ENCODE measurements at regions not wholly inside any gene's neighbourhood (a gene's known extent, or its start where the extent isn't known, plus 50 kb on each side); places are given as distances from the start of the nearest gene placed in this dataset.
A peak's percentile ranks its signal among the peaks of the same experiment; 100 is the strongest.

DNA sequence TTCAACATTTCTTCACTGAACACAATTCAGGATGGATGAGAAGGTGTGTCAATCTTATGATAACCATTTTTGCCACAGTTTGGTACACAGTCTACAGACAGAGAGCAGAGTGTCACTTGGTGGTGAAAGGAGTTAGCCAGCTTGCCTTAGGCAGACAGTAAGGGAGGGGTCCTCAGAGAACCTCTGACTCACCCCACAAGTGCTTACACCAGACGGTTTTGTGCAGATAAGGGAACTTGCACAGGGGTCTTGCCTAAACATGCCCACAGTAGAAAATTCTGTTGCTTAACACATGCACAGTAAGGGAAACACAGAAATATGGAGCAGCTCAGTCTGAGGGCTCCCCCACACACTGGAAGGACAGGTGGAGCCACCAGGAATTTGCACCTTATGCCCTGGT, 204.5 kb upstream of the CDH8 start:
- intact Hi-C loops (cut with DNase I) = no loop called here
- no peak for DNase-seq

DNA sequence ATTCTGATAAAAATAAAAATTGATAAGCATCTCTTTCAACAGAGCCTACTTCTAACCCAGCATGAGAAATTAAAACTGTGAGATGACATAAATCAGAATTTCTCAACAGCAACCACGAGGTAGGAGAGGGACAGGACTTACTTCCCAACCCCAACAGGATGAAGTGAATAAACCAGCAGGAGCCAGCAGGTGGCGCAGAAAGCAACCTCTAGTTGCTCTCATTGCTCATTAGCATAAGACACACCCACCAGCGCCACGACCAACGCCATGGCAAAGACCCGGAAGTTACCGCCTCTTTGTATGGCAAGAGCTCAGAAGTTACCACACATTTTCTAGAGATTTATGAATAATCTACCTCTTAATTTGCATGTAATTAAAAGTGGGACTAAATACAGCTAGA, 189.4 kb upstream of the CDH8 start:
- intact Hi-C loops (cut with DNase I) = no loop called here

DNA sequence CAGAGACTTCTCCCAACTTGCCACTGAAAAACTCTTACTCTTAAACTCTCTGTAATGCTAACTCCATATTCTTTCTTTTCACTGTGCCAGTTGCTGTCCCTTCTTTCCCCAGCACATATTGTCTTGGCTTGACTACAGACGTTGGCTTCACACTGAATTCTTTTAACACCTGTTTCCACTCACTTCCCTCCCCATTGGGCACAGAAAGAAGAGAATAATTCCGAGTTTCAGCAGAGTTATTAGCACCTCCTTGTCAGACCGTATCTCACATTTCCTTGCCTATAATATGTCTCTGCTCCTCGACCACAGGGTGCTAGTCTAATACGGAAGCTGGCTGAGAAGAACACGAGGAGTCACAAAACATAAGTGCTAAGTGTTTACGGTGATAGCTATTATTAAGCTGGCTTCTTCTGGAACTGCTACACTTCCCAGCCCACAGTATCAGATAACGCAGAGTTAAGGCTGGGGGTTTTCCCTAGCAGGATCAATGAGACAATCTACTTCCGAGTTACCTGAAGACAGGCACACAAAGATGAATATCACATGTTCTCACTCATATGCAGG, 188.5 kb upstream of the CDH8 start:
- intact Hi-C loops (cut with DNase I) = no loop called here
- no peak for DNase-seq

More for the DNA sequence above, 189.4 kb upstream of the CDH8 start:
- peak in 9 of 10 donors; percentile 15 to 94 (median 69) for DNase-seq

DNA sequence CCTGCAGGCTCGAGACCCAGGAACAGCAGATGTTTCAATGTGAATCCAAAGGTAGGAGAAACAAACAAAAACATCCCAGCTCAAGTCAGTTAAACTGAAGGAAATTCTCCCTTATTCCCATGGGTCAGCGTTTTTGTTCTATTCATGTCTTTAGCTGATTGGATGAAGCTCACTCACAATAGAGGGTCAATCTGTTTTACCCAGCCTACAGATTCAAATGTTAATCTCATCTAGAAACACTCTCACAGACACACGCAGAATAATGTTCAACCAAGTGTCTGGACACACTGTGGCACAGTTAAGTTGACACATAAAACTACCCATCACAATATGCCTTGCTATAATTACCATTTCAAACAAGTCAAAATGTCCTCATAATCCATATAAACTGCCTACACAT, 180.6 kb upstream of the CDH8 start:
- no peak for DNase-seq
- intact Hi-C loops (cut with DNase I) = no loop called here

DNA sequence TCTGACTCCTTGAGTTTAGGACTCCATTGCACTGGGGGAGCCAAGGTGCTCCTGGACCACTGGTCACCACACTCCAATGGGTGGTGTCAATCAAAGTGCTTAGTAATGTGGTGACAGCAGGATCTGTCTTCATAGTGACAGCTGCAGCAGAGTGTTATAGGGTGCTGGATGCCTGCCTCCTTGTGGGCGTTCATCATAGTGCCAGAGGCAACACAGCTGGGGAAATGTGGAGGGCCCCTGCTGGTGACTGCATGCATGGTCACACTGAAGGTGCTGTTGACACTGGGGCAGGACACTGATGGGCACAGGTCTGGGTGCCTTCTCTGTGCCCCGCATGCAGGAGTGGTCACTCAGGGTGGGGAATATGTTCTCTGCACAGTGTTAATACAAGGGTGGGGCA, 177.5 kb upstream of the CDH8 start:
- DNase-seq = peak in 1 of 10 donors; percentile 55
- intact Hi-C loops (cut with DNase I) = no loop called here

DNA sequence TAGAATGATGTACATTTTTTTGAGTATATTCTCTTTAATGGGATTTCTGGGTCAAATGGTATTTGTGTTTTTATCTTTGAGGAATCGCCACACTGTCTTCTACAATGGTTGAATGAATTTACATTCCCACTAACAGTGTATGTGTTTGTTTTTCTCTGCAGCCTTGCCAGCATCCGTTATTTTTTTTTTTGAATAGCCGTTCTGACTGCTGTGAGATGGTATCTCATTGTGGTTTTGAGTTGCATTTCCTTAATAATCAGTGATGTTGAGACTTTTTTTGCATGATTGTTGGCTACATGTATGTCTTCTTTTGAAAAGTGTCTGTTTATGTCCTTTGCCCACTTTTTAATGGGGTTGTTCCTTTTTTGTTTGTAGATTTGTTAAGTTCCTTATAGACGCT, 172.7 kb upstream of the CDH8 start:
- intact Hi-C loops (cut with DNase I) = no loop called here
- DNase-seq = no peak

DNA sequence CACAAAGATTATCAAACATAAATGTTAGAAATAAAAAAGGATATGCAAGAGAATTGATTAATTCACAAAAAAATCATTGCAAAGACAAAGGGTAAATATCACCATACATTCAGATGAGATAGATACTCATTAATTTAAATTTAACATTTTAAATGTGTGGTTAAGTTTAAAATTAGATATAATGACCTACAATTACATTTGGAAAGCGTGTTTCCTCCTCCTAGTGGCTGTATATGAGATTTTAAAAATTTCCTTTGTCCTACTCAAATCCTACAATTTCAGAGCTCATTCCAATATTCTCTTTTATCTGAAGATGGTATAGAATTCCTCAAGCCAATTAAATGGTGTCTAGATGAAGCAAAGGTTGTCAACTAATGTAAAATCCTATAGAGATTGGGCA, 169.2 kb upstream of the CDH8 start:
- intact Hi-C loops (cut with DNase I) = no loop called here
- no peak for DNase-seq

DNA sequence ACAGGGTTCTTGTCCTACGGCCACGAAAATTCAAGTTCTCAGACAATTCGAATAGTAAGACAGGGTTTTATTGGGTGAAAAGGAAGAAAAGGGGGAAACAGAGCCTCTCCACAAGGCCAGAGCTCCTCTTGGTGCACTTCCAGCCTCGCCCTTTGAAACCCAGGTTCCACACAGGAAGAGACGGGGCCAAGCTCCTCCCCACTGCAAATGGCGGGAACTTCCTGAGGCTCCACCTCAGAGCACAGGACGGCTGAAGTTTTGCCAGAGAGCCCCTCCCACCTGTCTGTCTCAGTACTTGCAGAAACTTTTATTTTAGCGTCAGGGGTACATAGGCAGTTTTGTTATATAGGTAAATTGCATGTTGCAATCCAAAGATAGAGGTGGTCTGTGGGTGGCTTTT, 165.7 kb upstream of the CDH8 start:
- no peak for DNase-seq
- intact Hi-C loops (cut with DNase I) = no loop called here

DNA sequence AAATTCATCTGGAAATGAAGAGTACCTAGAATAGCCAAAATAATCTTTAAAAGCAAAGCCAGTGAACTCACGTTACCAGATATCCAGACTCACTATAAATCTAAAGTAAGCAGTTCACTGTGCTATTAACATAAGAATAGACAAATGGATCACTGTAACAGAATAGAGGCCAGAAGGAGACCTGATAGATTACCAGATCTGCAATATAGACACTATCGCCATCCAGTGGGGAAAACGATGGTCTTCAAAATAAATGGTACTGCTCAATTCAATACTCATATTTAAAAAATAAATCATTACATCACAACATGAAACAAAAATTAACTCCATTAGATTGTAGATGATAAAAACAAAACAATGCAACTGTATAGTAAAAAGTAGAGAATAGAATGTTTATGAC, 158.6 kb upstream of the CDH8 start:
- DNase-seq = no peak
- intact Hi-C loops (cut with DNase I) = loop anchor here (5.0 kb wide), 2 partner anchors 677 to 1092 kb away; no protein-coding TSS in a partner anchor

DNA sequence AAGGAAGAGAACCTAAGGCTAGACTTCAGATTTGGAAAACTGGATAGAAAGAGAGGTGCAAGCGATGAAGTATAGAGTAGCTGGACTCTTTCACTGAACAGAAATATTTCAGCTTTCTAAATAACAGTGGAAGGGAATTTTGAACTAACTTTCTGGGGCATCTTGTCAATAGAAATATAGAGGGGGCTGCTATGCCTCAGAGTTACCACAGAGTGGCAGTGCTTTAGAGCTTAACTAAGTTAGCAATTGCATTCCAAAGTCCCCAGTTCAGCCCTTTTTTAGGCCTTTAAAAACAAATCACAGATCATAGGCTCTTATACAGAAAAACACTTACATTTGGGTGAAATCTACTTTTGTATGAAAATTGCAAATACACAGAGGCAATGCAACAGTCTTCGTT, 154.2 kb upstream of the CDH8 start:
- intact Hi-C loops (cut with DNase I) = loop anchor here (5.0 kb wide), 2 partner anchors 682 to 1097 kb away; no protein-coding TSS in a partner anchor
- DNase-seq = no peak

DNA sequence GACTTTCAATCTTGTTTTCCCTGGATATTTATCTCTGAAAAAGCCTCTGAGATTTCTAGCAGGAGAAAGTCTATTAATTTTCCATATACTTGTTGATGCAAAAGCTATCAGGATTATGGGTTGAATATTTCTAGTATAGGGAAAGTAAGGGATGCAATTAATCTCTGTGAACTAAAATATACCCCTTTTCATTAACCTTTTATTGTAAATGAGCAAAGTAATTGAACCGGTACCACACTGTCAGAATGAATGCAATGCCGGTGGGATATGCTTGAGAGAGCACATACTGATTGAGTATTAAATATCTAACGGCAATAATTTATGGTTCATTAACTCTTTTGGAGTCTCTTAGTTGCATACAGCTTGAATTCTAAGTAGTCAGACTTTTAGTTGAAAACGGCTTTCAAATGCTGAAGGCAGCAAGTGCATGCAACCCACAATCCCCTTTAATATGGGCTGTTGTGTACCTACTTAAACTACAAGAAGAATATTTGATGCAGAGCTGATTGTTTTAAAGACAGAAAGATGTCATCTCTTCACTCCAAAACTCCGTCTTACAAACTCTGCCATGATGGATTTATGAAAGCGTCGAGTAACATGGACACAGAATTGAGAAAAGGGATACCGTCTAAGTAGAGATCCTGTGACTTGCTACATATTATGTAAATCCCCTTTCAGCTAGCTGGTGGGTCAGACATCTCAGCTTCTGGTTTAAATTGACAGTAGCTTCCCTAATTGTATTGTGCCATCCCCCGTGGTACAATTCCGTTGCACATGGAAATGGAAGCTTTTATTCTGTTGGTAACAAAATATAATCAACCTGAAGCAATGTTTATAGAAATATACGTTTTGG, 141.3 kb upstream of the CDH8 start:
- intact Hi-C loops (cut with DNase I) = no loop called here
- DNase-seq = no peak

DNA sequence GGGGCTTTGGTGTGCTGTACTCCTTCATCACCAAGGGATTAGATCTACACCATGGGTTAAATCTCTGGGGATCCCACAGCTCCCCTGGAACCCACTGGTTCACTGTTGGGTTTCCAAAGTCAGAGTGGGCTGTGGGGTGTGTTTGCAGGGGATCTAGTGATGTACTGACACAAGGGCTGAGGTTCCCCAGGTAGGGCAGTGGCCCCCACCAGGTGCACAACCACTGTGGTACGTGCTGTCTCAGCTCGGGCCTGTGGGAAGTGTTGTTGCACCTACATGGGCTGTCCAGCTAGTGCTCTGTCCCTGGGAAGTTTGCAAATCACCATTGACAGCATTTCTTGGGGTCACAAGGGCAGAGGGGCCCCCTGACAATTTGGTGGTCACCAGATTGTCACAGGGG, 134.4 kb upstream of the CDH8 start:
- intact Hi-C loops (cut with DNase I) = no loop called here

DNA sequence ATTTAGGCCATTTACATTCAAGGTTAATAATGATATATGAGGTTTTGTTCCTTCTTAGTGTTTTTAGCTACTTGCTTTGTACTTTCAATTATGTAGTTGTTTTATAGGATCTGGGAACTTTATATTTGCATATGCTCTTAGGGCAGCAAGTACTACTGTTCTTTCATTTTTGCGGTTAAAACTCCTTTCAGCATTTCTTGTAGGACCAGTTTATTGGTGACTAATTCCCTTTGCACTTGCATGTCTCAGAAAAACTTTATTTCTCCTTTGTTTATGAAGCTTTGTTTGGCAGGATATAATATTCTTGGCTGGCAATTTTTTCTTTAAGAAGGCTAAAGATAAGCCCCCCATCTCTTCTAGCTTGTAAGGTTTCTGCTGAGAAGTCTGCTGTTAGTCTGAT, 131.3 kb upstream of the CDH8 start:
- intact Hi-C loops (cut with DNase I) = no loop called here
- no peak for DNase-seq

More for the DNA sequence above, 134.4 kb upstream of the CDH8 start:
- no peak for DNase-seq

DNA sequence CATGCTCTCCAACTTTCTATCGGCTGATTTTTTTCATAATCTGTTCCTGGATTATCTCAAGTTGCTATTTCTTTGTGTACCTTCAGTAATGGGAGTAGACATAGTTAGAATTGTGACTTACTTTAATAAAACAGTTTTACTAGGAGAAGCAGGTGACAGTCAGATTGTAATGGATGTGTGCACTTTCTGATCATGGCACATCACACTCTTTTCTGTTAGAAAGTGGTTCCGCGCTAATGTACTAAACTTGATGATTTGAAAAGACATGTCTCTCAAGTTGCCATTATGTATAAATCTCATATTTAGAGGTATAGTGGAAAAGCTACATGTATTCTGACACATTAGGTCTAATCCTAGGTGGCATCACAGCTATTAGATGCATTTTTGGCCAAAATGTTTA, 121.3 kb upstream of the CDH8 start:
- DNase-seq = no peak
- intact Hi-C loops (cut with DNase I) = no loop called here

DNA sequence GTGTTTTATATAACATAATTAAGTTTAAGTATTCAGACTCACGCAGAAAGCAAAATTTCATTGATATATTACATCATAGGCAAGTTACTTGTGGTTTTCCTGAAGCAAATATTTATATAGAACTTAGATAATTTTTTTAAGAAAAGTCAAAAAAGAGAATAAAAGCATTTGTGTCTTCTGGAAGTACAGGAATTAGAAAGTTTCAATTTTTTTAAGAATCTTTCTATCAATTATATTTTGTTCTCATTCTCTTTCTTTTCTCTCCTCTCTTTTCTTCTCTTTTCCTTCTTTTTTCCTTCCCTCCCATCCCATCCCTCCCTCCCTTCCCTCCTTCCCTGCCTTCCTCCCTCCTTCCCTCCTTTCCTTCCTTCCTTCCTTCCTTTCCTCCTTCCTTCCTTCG, 120.7 kb upstream of the CDH8 start:
- DNase-seq = no peak
- intact Hi-C loops (cut with DNase I) = no loop called here

DNA sequence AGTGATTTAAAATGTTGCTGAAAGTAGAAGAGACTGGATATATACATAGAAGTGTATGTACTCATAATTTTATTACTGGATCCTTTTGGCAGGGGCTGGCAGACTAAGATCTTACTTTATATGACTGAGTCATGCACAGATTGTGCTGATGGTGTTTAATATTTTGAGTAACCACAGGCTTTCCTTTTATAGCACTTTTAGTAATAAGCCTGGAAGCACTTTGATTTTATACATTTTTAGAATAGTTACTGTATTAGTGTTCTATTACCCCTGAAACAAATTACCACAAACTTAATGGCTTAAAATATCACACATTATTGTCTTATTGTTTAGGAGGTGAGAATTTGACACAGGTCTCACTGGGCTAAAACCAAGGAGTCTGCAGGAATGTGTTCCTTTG, 113.4 kb upstream of the CDH8 start:
- DNase-seq = no peak
- intact Hi-C loops (cut with DNase I) = no loop called here

DNA sequence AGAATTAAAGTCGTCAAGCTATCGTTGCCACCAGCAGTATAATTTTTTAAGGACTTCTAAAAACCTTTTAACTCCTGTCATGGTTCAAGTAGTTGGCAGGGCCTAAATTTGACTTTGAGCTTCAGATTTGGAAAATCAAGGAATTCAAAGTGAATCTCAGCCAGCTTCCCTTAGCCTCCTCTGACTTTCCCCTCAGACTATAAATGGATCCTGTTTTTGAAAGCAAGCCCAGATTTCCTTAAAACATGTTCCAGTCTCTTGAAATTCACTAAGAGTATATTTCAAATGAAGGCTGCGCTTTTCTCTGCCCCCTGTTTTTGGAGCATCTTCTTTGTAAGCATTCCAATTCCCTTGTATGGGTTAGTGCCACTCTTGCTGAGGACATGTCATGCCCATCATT, 101.8 kb upstream of the CDH8 start:
- intact Hi-C loops (cut with DNase I) = no loop called here
- DNase-seq = no peak

DNA sequence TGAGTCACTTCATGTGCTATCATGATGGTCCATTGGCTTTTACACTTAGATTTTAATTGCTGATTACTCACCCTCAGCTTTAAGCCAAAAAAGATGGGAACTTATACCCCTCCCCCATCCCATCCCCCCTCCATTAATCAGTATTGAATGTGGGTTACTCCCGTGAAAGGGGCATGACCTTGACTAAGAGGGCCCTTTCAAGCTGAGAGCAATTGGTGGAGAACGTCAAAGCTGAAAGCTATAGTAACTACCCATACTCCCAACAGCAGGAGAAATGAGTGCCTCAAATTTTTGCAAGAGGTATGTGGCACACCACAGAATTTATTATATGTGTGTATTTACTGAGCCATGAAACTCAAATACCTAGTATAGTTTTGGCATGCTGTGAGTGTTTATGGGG, 99.7 kb upstream of the CDH8 start:
- intact Hi-C loops (cut with DNase I) = no loop called here
- no peak for DNase-seq

DNA sequence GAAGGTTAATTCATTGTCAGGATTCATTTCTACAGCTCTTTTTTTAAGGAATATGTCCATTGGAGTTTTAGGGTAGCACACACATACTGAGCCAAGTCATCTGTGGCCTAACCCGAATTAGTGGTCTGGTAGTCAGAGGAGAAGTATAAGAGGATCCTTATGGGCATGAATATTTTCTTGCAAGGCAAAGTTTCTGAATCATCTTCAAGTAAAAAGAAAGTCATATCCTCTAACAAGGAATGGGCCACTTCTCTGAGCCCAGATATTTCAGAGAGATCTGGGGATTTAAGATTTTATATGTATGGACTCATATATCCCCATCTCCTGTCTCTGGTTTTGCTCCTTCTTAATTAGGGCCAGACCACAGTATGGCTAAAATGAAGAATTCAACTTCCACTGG, 99.2 kb upstream of the CDH8 start:
- intact Hi-C loops (cut with DNase I) = no loop called here
- DNase-seq = no peak

DNA sequence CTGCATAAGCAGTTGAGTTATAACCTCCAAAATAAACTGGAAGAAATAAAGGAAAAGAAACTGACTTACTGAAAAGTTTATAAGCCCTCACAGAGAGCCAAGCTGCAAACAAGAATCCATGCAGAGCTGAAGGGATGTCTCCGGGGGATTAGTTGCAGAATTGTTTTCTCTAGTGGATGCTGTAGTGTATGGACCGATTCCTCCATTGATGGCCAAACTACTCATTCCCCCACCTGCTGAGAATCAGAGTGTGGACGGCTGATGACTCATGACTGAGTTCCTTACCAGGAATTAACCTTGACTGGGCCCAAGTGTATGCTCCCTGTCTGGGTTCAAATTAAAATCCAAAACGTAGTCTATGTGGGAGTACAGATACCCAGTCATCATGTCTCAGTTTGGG, 93.9 kb upstream of the CDH8 start:
- intact Hi-C loops (cut with DNase I) = no loop called here
- DNase-seq = no peak

DNA sequence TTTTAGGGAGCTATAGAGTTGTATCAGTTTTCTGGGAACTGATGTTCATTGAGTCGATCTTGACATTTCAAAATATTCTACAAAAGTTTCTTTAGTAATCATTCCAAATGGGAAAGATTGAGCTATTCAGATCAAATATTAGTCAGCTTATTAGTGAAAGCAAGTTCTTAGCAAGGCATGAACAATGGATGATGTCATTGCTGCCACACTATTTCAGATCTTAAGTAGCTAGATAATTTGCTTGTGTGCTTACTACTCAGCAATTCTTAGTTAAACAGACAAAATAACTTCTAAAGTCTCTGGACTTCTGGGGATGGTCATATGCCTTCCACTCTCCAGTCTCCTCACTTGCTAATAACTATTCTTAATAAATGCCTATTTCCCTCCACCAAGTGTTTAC, 69.0 kb upstream of the CDH8 start:
- intact Hi-C loops (cut with DNase I) = no loop called here
- no peak for DNase-seq

DNA sequence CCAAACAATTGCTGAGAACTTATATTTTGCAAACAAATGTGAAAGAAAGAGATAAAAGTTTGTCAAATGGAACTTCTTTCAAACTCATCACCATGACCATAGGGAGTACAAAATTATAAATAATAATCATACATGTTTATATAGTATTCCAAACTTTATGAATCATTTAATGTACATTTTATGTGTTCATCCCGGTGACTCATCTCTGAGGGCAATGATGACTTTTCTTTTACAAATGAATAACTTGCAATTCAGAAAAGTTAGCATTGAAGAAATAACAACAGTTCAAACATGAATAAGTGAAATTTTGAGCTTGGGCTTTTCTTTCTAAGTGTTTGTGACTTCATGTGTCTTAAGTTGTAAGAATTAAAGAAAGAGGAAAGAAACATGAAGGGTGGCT, 66.3 kb upstream of the CDH8 start:
- intact Hi-C loops (cut with DNase I) = no loop called here
- DNase-seq = no peak

Data from posterior cingulate gyrus (tissue), 11 donors.